DMS 273 treated with DMSO at 0.1 percent for 48 hours (cell line): ENCODE measurements at regions not wholly inside any gene's neighbourhood (a gene's known extent, or its start where the extent isn't known, plus 50 kb on each side); places are given as distances from the start of the nearest gene placed in this dataset.
"Not testable (repeated sequence)": the region's sequence is repeated elsewhere in the genome, so short reads cannot be mapped to it uniquely, and the experiment has no call there.

Experiments
- DNase-seq: peaks from one replicate; lab custom pipeline; 2025; lab: John Stamatoyannopoulos, UW

DNA sequence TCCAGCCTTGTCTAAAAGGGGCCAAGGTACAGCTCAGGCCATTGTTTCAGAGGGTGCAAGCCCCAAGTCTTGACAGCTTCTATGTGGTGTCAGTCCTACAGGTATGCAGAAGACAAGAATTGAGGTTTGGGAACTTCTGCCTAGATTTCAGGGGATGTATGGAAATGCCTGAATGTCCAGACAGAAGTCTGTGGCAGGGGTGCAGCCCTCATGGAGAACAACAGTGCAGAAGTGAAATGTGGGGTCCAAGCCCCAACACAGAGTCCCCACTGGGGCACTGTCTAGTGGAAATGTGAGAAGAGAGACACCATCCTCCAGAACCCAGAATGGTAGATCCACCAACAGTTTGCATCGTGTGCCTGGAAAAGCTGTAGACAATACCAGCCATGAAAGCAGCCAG lies 400.3 kb upstream of the CAMK1G start:
- DNase-seq: no peak

DNA sequence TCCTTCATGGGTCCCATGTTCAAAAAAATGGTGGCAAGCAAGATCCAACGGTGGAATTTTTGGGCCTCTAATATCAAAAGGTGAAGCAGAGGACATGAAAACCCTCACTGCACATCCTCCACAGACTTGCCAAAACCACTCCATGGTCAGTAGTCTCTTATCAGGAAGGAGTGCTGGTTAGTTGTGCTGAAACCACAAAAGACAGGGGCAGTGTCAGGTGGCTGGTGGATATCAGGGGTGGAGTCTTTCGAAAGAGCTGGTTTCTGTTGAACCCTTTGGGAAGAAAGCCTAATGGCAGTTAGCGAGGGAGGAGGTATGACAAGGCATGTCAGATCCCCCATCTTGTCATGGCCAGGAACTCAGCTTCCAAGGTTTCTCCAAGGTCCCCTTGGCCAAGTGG lies 395.9 kb upstream of the CAMK1G start:
- DNase-seq: no peak

DNA sequence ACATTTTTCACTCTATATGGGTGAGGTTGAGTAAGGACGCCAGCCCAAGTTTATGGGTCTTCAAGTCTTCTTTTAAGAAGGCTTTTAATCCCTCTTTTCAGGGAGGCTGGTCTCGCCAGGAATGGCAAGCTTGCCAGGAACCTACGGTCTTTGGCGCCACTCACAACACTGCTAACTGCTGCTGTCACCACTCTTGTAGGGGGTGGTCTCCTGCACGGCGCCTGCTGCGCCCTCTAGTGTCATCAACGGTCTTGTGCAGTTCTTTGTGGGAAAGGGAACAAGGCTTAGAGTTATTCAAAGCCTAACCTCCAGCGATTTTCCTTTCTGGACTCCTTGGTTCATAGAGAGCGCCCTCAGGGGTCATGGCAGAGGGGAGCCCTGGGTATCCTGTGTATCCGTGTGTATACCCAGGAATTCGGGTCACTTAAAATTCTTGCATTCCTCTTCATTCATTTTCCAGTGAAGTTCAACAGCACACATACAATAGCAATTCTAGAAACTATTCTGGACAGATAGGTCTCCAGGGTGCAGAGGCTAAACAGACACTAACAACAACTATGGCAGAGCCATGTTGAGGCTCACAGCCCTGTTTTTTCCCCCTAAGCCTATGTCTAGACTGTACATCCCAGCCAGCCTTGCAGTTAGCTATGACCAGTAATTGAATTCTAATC lies 392.8 kb upstream of the CAMK1G start:
- DNase-seq: peak; percentile 41

DNA sequence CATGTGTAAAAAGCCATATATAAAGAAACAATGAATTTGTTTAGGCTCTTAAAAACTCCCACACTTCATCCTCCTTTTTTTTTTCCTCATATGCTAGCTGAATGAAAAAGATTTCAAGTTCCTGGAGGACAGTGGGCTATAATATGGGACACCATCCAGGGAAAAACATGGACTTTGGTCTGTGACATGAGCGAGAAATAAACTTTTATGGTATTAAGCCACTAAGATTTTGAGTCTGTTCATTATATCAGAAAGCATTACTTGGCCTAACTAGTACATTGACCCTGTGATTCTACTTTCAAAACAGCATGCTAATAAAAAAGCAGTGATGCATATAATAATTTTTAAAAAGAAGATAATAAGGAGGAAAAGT lies 392.3 kb upstream of the CAMK1G start:
- DNase-seq: no peak

DNA sequence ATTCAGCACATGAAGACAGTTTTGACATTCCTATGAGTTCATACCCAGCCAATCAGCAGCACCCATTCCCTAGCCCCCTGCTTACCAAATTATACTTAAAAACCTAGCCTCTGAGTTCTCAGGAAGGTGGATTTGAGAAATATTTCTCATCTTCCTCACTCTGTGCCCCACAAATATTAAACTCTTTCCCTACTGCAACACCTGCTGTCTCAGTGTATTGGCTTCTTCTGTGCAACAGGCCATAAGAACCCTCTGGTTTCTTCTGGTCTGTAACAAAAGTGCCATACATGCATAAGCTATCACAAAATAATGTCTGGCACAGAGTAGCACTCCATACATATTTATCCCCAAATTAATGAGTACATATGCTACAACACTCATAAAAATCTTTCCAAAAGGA lies 387.4 kb upstream of the CAMK1G start:
- no peak for DNase-seq

DNA sequence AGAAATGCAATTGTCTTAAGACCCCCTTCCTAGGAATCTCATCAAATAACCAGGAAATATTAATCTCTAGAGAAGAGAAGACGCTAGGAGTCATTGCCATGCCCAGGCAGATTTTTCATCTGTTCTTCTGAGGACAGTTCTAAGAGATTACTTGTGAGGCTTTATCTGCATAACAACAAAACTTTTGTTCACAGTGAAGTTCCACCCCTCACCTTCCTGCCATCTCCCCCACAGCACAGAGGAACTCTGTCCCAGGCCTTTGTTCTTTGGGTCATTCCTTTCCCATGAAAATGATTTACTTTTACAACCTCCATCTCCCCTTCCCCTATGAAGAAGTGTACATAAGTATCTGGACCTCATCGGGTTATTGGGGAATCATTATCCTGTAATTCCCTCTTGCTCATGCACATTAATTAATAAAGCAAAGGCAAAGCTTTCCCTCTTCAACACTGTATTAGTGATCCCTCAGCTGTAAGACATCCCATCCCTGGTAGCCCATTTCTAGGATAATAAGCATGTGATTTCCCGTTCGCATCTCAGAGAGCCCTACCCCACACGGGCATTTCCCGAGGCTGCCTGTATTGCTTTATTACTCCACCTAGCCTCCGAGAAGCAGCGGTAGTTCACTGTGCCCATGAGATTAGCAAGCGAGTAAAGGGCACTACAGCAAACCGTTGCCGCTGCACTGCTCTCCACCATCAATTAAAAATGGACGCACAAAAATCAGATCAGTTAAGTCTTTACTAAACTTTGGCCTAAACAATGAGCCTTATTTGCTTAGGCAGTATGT lies 384.4 kb upstream of the CAMK1G start:
- DNase-seq: no peak

DNA sequence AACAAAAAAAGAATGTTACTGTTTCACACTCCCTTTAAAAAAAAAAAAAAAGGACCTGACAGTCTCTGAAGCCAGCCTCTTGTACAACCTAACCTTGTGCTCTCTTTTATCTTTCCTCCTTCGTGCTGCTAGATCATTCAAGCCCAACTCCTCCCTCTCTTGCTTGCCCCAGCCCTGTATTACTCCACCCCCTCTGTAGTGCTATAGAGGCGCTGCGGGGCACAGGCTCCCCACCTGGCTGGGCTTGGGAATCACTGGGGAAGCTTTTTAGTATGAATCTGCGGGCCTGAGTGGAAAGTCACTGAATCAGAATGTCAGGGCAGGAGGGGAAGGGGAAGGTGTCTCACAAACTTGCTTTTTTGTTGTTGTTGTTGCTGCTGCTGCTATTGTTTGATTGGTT lies 383.7 kb upstream of the CAMK1G start:
- DNase-seq: no peak

DNA sequence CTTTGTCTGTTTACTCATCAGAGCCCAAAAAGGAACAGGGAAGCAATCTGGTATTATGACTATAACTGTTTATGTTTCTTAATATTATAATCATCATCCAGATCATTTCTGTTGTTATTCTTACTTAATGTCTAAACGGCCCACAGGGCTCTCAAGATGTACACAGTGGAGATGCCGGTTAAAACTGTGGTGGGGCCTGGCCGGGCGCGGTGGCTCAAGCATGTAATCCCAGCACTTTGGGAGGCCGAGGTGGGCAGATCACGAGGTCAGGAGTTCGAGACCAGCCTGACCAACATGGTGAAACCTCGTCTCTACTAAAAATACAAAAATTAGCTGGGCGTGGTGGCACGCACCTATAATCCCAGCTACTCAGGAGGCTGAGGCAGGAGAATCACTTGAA lies 381.2 kb upstream of the CAMK1G start:
- not testable (repeated sequence) for DNase-seq

DNA sequence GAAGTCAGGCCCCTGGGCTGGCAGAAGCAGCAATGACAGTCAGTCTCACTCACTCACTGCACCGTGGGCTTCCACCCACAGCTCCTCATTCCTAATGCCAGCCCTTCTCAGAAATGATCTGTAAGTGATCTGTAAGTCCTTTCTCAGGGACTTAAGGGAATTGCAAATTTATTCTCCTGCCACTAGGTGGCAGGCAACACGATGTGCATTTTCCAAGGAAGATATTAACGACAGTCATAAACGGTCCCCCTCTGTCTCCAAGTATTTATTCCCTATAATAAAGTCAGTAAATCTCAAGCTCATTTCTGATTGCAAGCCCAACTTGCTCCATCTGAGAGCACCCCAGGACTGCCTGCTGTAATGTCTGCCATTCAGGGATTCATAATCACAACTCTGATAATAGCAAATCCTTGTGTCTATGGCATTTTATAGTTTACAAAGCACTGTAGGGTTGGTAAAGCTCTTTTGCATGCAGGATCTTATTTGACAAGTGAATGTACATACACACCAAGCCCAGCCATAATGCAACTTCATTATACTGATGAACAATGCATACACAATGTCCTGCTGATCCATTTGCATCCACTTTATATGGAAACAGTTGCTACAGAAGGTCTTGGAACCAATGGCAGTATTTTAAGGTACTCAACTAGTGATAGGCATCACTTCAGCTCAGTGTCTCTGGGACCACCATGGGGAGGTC lies 380.5 kb upstream of the CAMK1G start:
- DNase-seq: peak; percentile 30

DNA sequence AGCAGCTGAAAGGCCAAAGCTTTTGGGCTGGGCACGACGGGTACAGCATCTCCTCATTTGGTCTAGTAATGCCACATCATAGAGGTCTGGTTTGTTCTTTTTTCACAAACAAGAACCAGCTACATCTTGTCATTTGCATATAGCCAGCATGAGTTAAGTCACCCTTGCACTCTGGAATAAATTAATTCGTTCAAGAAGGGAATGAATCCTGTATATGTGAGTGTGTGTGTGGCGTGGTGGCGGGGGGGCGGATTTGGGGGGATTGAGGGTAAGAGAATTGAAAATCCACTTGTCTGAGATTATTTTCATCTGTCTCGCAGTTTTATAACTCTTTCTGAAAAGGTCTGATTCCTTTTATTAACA lies 380.0 kb upstream of the CAMK1G start:
- DNase-seq: no peak

DNA sequence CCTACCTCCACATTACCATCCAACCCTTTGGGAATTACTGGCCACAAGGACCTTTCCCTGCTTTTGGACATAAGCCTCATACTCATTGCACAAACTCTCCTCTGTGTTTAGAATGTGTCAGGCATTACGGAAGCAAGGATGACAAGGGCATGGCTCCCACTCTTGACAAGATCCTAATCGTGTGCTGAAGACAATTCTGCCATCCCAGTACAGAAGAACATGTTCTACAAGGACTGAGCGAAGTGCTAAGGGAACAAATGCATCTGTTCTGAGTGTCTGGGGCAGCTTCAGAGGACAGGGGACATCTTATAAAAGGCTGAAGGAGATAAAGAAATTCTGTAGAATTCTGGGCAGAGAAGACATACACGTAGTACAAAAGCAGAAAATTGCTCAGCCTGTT lies 378.5 kb upstream of the CAMK1G start:
- DNase-seq: no peak

DNA sequence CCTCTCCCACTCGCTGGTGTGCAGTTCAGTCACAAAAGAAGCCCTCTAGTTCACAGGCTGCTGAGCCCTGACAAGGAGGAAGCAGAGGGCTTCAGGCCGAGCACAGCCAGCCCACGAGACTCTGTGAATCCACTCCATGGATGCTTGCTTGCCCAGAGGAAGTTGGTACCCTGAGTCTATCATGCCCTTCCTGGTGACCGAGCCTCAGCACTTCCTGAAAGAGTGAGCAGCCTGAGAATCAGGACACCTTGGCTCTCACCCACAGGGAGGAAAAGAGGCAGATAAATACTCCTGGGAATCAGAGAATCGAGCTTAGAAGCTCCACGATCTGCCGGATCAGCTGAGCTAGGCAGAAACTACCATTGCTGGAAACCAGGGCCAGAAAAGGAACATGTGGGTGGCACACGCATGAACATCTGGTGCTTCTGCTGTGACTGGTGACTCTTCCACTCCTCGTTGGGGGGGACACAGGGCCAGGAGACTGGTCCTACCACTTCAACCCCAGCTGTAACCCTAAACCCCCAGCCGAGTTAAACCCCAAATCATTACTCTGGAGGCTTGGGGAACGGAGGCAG lies 376.3 kb upstream of the CAMK1G start:
- DNase-seq: no peak

DNA sequence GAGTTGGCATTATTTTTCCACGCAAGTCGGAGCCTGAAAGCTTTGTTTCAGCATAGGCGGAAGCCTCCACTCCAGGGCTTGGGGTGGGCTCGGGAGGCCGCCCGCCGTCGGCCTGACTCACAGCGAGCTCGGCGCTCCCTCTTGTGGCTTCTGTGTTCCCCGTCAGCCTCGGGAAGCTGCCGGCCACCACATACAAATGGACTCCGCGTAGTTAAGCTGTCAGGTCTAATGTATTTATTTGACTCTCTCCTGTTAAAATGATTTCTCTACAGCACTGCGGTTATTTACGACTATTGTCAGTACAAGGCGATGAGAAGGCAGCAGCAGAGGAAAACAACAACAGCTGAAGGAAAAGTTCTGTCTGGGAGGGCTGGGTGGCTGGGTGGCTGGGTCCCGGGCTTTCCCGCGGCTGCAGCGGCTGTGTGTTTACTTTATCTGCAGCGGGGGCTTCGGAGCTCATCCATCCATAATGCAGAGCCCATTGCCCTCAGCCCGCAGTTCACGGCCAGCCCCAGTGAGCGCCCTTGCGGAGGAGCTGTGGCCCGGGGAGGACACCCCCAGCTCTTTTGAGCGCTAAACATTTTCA lies 375.7 kb upstream of the CAMK1G start:
- DNase-seq: peak; percentile 30

DNA sequence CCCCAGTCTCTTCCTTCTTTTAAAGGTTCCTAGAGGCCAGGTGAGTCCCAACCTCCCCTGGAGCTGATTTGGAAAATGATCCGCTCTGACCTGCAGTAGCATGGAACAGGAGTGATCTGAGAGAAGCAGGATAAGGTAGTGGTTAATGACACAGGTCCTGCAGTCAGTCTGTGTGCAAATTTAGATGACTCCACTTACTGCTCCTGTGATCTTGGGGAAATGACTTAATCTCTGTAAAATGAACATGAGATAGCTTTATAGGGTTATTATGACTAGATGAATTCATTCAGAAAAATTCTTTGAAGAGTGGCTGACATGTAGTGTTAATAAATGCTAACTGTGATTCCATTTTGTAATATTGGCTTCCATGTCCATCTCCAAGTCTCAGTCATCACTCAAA lies 374.9 kb upstream of the CAMK1G start:
- no peak for DNase-seq

DNA sequence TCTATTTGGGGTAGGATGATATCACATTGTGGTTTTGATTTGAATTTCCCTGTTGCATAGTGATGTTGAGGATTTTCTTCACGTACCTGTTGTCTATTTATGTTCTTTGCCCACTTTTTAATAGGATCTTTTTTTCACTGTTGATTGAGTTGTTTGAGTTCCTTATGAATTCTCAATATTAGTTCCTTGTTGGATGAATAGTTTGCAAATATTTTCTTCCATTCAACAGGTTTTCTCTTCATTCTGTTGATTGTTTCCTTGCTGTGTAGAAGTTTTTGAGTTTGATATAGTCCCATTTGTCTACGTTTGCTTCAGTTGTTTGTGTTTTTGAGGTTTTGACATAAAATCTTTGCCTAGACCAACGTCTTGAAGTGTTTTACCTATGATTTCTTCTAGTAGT lies 369.5 kb upstream of the CAMK1G start:
- no peak for DNase-seq

DNA sequence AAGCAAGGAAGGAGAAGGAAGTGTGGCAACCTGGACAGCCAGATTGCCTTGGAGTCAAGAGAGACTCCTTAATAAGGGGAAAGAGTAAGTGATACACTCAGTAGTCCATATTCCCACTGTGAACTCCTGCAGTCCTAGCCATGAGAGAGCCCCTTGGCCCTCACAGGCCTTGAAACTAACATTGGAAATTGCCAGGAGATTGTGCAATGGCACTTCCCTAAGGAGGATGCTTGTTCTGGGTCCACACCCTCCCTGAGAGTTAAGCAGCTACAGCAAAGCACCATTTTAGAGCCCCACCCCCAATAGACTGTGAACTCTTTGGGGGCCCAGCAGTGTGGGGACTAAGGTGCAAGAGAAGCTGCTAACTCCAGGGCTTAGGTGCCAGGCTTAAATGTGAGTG lies 367.7 kb upstream of the CAMK1G start:
- no peak for DNase-seq

DNA sequence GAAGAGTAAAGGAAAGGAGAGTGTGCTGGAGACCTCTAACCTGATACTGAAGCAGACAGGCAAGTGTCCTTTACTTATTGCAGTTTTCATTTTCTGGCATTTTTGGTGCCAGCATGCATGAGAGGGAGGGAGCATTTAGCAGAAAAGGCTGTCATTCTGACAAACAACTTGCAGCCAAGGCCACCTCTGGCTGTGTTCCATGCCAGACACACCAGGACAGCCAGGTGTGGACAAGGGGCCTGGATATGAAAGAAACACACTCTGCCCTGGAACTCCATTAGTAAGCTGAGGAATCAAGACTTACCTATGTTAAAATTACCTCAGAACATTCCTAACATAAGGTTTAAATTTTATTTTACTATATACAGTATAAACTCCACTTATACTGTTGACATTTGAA lies 365.4 kb upstream of the CAMK1G start:
- DNase-seq: no peak

DNA sequence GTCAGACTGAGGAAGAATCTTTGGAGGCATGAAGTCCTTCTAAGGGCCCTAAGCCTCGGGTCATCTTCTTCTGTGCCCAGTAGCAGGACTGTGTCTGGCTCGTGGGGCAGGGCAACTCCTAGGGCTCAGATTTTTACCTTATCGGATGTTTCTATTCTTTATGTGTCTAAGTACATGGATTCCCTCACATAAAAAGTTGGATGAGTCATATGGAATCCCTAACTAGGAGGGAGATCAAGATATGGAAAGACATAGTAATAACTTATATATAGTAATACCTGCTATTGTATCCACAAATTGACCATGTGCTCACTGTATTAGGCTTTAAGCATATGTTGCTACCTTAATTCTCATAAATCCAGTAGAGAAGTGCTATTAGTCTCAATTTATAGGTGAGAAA lies 364.5 kb upstream of the CAMK1G start:
- no peak for DNase-seq

DNA sequence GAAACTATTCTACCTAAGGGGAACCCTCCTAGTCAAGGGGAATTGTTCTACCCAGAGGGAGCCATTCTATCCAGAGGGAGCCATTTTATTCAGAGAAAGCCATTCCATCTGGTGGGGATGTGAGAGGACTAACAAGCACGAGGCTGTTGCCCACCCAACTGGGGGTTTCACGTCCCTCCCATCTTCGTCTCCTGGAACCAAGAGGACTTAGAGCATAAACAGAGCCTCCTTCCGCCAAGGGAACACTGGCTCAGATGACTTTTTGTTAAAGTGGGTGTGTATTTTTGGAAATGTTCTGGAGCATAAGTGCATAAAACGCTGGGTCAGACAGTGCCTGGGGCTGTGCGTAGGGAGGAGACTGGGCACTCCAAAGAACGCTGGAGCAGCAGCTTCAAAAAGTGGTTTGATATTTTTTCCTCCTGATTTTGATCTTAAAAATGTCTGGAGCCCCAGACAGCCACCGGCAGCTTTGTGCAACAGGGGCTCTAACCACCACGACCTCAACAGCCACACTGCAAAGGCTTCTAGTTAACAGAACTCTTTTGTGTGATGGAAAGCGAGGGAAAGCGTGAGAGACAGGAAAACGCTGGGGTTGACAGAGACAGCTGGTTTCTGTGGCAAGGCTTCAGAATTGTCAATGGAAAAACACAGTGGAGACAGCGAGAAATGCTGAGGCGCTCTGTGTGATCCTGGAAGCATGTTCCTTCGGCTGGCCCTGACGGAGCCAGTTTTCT lies 363.6 kb upstream of the CAMK1G start:
- no peak for DNase-seq

DNA sequence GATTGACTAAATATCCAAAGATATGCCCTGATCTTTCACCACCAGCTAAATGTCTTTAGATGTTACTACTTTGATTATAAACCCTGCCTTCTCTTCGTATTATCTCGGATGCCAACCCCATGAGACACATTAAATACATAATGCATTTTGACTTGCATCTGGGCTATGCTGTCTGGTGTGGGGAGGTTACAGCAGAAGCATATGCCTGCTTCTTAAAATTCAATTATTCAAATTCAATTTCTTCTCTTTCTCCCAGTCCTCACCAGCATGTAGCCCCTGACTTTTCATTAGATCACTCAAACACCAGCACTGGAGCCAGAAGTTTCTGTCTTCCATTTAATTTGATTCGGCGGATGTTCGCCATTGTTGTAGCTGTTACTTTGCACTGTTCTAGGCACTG lies 360.7 kb upstream of the CAMK1G start:
- DNase-seq: no peak

DNA sequence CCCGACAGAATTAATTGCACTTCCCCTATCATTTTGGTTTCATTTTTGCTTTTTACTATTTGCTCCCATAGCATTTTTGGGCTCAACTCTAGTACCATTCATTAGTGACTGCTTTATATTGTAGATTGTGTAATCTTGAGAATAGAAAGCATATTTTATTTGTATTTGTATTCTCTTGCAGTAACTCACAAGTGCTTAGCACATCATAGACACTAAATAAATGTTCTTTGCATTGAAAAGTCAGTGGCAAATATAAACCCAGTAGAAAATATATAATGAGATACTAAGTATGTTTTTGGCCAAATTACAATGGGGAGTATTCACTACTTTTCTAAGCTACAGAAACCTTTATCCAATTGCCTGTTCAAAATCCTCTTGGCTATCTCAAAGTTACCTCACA lies 359.7 kb upstream of the CAMK1G start:
- DNase-seq: no peak

DNA sequence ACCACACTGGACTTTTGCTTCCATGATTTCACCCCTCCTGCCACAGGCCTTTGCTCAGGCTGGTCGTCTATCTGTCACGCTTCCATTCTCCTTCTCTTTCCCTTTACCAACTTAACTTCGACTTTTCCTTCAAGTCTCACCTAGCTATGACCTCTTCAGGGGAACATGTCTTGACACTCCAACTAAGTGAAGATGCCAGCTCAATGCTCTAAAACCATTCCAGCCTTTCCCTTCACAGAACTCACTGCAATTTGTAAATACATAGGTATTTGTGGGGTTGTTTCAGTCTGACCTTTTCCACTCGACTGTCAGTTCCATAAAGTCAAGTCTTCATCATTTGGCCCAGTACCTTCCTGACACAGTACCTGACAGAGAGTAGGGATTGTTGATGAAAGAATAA lies 358.6 kb upstream of the CAMK1G start:
- DNase-seq: no peak
